HG03095 (cell line): ENCODE measurements at regions not wholly inside any gene's neighbourhood (a gene's known extent, or its start where the extent isn't known, plus 50 kb on each side); places are given as distances from the start of the nearest gene placed in this dataset.

Experiments
- ATAC-seq: cut with Tn5 transposase; IDR thresholded peaks from one replicate; pipeline ENCODE4 v1.9.1; 2021; ENCODE audit warnings: moderate library complexity; ENCODE audit not compliant: unreplicated experiment

DNA sequence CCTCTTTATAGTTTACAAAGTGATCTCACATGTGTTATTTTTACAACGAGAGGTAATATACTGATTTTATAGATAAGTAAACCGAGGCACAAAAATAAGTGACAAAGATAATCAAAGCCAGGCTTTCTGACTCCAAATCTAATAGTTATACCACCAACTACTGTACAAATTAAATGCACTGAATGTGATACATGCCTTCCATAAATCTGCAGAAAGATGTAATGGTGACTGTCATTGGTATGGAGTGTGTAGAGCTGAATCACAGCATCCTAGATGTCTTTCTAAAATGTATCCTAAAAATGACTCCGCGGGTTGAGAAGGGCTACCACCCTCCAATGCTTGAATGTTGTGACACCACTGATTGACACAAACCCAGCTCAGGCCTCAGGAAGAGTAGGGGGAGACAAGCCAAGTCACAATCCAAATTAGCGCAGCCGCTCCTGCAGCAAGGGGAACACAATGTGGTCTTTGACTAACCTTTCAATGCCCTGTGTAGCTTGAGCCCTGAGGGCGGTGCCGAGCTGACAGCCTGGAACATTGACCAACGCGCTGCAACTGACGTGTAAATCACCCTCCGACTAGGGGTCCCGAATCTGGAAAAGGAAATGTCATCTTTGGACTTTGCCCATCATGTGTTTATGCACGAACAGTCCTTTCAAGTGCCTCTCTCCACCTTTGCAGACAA, 136.8 kb downstream of the OLIG3 start:
- ATAC-seq: no peak

- ATAC-seq: no peak
Measured at GRCh38 chr6:137353842-137354397, 134.7 kb upstream of the IFNGR1 start.

- ATAC-seq: no peak
Measured at GRCh38 chr6:137353346-137353745, 134.2 kb upstream of the IFNGR1 start.

DNA sequence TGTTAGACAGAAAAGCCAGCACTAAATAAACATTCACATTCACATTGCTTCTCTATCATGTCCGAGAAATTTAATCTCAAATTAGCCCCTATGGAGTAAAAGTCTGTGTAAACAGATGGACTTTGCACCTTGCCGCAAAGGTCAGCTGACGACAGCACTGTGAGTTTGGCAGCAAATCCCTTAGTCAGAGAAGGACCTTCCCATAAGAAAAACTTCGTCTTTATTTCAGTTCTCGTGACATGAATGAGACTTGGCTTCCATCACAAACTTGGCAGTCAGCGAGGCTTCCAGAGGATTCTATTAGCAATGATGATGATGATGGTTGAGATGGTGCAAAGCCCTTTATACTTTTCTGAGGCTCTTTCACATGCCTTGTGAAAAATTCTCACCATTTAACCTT, 133.7 kb upstream of the IFNGR1 start:
- ATAC-seq: no peak

GRCh38 chr6:137351890-137352289, 132.7 kb upstream of the IFNGR1 start:
- ATAC-seq: no peak

DNA sequence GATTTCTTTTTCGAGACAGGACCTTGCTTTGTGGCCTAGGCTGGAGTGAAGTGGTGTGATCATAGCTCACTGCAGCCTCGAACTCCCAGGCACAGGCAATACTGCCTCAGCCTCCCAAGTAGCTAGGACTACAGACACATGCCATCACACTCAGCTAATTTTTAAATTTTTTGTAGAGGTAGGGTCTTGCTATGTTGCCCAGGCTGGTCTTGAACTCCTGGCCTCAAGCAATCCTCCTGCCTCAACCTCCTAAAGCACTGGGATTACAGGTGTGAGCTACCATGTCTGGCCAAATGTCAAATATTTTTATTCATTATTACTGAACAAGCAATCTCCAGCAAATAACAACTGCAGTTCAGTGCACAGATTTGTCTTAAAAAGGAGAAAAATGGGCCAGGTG, 131.7 kb upstream of the IFNGR1 start:
- ATAC-seq: no peak

DNA sequence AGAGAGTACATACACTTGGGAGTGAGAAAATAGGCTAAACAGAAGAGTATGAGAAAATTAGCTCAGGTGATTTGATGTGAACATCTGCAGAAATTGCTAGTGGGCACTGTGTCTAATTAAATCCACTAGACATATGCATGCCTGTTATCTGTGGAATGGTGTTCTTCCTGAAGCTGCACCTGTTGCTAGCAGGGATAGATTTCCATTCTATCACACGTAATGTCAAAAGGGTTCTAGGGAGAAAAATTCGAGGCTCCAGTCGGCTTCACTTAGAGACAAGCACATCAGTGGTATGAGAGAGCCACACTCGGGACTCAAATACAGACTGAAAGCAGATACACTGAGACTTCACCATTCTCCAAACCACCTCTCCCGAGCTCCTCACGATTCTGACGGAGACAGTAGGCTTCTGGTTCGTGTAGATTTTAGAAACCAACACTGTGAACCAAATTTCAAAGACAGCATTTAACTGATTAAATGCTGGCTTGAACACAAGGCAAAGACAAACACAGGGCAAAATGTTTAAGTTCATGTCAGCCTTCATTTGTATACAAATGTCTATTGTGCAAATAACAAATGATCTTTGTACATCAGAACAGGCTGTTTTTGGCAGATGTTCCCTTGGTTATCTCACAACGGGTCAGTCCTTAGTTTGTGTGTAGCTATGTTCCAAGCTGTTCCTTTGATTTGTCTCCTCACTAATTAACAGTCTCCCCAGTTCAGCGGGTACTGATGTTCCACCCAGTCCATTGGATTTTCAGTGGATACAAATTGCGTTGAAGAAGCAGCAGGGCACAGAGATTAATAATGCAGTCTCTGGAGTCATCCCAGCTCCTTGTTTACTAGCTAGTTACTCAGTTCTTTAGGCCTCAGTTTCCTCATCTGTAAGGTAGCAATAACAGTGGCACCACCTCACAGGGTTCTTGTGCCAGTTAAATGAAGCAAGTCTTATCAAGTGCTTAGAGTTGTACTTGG, 131.0 kb upstream of the IFNGR1 start:
- no peak for ATAC-seq

DNA sequence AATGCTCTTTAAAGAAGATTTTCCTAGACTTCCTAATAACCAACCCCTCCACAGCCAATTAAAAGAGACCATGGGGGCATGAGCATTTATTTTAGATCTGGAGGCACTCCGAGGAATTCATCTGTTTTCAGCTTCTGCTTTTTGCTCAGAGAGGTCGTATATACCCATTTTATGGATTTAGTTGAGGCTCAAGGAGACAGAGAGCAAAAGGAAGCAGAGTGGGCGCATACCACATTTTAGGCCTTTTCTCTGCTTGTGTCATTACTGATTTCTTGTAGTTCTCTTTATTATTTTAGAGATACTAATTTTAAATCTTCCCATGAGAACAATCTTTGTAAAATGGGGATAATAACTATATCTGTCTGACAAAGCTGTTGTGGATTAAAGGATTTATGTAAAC, 129.6 kb upstream of the IFNGR1 start:
- no peak for ATAC-seq

DNA sequence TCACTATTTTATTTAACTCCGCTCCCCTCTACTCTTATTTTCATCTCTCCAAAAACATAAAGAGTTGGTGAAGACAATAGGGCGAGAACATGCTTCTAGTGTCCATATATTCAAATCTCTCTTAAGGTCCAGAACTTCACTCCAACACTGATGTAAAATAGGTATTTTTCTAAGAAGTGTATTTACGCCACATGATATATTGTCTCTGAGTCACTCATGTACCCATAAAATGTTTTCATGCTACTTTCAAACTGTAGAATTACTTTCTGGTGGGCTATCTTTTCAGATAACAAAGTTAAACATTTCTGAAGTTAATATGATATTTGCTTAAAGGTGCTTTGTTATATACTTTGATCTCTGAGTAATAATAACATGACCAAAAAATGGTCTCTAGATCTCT, 124.1 kb upstream of the IFNGR1 start:
- no peak for ATAC-seq

- no peak for ATAC-seq
Measured at GRCh38 chr6:137342607-137343190, 123.5 kb upstream of the IFNGR1 start.

DNA sequence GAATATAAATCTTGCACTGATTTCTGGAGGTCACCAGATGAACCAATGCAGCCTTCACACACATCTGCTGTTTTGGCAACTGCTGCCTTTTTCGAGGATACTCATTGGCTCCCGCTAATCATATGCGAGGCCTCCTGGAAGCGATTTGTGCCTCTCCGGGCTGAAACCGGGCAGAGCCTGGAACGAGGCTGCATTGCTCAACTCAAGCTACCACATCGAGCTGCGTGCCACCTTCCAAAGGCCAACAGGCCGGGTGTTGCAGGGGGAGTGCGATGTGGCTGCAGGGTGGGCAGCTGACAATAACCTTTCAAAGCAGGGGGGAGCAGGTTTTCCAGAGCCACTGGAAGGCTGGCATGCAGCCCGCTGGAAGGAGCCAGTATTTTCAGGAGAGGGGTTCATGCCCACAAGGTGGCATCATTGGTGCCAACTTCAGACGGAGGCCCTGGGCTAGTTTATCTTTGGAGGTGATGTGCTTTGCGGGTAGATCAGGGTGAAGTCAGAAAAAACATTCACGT, 122.6 kb upstream of the IFNGR1 start:
- no peak for ATAC-seq

DNA sequence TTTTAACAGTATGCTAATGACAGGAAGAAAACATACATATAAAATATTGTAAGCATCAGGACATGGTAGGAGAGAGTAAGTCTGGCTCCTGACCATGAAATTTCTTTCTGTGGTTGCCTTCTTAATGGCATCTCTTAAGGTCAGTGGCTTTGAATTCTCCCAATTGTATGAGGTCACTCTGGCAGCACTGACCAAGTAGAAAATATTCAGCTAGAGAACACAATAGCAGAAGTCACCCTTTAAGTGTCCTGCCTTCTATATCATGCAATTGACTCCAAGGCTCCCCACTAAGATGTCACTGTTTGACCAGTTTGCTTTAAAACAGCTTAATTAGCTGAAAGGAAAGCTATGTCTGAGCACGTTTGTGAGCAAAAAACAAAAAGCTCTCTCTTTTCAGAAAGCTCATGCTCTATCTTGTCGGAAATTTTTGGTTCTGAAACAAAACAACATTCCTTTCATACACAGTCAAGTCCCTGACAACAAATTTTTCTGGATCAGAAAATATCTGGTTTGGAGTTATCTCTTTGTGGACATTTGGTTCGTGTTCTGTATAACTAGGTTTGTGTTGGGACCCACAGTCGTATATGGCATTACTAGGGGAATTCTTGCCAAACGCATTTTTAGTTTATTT, 120.9 kb upstream of the IFNGR1 start:
- no peak for ATAC-seq

DNA sequence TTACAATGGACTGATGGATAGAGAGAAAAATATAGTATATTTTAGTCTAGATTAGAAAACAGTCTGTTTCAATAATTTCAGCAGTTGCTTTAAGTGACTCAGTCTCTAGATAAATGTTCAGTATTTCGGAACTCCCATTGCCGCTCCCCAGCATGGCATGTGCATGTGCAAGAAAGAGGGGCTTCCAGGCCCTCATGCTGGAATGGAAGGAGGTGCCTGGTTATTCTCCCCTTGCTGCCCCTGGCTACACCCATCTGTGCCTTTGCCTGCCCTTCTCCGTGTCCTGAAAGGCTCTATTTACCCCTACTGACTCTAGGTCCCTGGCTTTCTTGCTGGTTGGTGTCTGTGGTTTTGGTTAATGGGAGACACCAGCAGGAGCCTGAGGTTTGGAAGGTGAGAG, 115.7 kb upstream of the IFNGR1 start:
- no peak for ATAC-seq

DNA sequence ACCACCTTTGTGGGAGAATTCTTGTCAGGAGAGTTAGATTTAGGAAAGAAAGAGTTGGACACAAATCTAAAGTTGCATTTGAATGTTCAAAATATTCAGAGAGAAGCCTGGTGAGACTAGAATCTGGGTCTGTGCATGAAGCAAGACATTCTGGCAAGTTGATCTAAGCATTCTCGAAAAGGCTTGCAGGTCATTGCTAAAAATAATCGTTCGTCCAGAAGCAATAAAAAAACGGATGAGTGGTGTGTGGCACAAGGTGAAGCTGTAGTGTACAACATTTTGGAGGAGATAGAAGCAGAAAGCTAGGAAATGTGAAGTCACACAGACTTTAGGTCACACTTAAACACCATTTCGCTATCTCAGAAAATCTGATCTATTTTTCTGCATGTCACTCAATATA, 114.9 kb upstream of the IFNGR1 start:
- no peak for ATAC-seq

GRCh38 chr6:137332637-137333280, 113.6 kb upstream of the IFNGR1 start:
- no peak for ATAC-seq

DNA sequence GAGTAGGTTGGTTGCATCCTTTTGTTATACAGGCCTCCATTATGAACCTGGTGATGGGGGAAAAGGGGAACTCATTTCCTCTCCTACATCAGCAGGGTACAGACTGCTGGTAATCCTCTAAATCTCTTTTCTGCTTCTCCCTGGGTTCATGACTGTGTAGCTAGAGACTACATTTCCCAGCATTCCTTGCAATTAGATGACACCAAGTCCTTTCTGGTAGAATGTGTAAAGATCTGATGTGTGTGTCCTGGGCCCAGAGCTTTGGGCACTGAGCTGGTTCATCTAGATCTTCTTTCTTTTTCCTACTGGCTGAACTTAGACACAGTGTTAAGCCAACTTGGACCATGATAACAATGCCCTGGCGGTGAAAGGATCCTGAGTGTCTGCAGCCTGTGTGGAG, 104.7 kb upstream of the IFNGR1 start:
- ATAC-seq: no peak

- no peak for ATAC-seq
Measured at GRCh38 chr6:137320271-137320670, 101.1 kb upstream of the IFNGR1 start.

- ATAC-seq: no peak
Measured at GRCh38 chr6:137316626-137317025, 97.4 kb upstream of the IFNGR1 start.

GRCh38 chr6:137315081-137315480, 95.9 kb upstream of the IFNGR1 start:
- ATAC-seq: no peak
